ENCODE measurements at regions not wholly inside any gene's neighbourhood (a gene's known extent, or its start where the extent isn't known, plus 50 kb on each side); places are given as distances from the start of the nearest gene placed in this dataset.

DNA sequence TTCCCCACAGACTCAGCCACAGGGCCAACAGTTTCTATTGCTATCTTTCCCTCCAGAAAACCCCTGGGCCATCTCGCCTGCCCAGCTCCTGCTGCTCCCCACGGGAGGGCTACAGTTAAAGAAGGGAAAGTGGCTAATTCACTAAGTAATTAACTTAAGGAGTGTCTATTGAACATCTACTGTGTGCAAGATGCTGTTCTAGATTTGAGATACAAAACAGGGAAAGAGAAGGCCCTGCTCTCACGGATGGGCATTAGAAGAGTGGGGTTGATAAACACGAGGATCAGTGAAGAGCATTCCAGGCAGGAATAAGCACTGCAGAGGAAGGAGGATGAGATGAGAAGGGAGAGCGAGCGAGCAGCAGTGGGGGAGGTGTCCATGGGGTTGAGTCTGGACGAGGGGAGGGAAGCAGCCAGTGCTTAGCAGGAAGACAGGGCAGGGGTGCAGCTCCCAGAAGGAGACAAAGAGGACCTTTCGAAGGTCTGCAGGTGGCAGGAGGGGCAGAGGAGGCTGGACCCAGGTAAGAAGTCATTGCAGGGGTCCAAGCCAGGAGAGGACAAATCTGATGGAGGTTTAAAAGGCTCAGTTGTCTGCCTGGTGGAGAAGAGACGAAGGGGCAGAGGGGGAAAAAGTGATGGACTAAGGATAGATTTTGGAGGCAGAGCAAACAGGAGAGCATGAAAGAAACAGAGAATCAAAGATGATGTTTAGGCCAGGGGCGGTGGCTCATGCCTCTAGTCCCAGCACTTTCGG lies 64.7 kb downstream of the KLF15 start:
- TF ChIP-seq, protein P1, sequence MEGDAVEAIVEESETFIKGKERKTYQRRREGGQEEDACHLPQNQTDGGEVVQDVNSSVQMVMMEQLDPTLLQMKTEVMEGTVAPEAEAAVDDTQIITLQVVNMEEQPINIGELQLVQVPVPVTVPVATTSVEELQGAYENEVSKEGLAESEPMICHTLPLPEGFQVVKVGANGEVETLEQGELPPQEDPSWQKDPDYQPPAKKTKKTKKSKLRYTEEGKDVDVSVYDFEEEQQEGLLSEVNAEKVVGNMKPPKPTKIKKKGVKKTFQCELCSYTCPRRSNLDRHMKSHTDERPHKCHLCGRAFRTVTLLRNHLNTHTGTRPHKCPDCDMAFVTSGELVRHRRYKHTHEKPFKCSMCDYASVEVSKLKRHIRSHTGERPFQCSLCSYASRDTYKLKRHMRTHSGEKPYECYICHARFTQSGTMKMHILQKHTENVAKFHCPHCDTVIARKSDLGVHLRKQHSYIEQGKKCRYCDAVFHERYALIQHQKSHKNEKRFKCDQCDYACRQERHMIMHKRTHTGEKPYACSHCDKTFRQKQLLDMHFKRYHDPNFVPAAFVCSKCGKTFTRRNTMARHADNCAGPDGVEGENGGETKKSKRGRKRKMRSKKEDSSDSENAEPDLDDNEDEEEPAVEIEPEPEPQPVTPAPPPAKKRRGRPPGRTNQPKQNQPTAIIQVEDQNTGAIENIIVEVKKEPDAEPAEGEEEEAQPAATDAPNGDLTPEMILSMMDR (IDR thresholded peaks at IDR 0.05; ENCODE audit: insufficient read depth, low read length, missing control alignments): no peak
- ChIA-PET POLR2A (no interaction called here), CTCF (no interaction called here)
- no peak for DNase-seq (ENCODE audit: low read depth, low spot score)
- H3K4me3 ChIP-seq (ENCODE audit: low read depth, low read length): no peak overlapping the region

DNA sequence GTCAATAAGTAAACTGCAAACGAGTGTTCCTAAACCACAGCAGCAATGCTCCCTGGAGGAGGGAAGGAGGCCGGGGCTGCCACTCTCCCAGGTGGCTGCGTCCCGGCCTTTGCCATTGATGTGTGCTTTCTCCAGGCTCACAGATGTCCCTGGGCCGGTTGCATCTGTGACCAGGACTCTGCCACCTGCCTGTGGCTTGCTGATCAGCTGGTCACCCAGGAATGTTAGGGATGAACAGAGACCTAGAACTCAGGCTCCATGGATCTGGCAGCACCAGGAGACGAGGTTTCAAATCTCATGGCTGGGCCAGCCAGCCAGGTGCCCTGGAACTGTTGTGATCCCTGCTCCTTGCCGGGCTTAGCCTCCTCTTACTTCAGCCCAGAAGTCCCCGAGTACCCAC lies 65.7 kb downstream of the KLF15 start:
- no peak for DNase-seq (ENCODE audit: low read depth, low spot score)
- H3K4me3 ChIP-seq (ENCODE audit: low read depth, low read length): no peak overlapping the region
- ChIA-PET CTCF (no interaction called here), POLR2A (no interaction called here)
- TF ChIP-seq, protein P1 (IDR thresholded peaks at IDR 0.05; ENCODE audit: insufficient read depth, low read length, missing control alignments): no peak

DNA sequence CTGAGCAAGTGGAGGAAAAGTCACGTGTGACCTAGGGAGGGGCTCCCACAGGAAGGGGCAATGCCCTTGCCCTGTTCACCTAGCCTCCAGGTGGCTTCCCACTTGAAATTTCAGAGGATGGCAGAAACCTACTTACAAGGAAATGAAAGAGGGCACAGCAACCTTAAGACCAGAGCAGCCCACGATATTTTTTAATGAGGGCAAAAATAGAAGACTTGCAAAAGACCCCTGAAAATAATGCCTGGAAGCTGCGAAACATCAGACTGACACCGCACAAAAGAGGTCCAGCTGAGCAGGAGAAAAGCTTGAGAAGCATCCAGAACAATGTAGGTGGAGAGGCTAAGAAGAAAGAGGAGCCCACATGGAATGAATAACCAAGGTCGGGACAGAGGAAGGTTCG lies 66.1 kb downstream of the KLF15 start:
- TF ChIP-seq, protein P1 (IDR thresholded peaks at IDR 0.05; ENCODE audit: insufficient read depth, low read length, missing control alignments): no peak
- POLR2A ChIA-PET: no interaction called here
- no peak overlapping the region for H3K4me3 ChIP-seq (ENCODE audit: low read depth, low read length)
- CTCF ChIA-PET: no interaction called here
- DNase-seq (ENCODE audit: low read depth, low spot score): no peak

DNA sequence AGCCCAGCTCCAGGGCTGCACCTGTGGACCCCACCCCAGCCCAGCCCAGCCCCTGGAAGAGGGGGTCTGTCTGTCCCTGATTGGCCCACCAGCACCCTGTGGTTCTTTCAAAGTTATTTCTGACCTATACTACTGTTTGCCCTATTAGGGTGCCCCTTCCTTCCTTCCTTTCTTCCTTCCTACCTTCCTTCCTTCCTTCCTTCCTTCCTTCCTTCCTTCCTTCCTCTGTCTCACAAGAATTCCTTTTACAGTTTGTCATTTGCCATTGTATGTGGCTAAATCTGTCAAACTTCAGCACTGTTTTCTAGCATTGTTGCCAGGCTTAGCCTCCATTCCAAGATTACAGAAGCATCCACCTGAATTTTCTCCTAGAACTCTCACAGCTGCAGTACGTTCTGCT lies 66.9 kb downstream of the KLF15 start:
- ChIA-PET CTCF (no interaction called here), POLR2A (no interaction called here)
- no peak for DNase-seq (ENCODE audit: low read depth, low spot score)
- TF ChIP-seq, protein P1 (IDR thresholded peaks at IDR 0.05; ENCODE audit: insufficient read depth, low read length, missing control alignments): no peak
- H3K4me3 ChIP-seq (ENCODE audit: low read depth, low read length): no peak overlapping the region

DNA sequence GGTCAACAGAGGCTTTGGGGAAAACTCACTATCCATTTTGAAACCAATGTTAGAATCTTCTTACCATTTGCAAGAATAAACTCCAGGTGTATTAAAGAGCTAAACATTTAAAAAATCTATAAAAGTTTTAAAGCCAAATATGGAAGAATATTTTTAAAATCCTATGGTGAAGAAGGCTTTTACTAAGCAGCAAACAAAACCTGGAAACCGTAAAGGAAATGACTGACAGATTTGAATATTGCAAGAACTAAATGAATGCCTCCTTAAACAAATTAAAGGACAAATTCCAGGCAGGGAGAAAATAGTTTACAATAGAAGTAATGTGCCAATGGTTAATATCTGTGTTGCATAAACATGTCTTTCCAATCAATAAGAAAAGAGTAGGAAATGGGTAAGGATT lies 68.1 kb downstream of the KLF15 start:
- POLR2A ChIA-PET: no interaction called here
- TF ChIP-seq, protein P1 (IDR thresholded peaks at IDR 0.05; ENCODE audit: insufficient read depth, low read length, missing control alignments): no peak
- CTCF ChIA-PET: interaction anchor here (1.0 kb wide), 1 partner anchor 14 kb away, joined by 3 read pairs; no protein-coding TSS in a partner anchor
- no peak overlapping the region for H3K4me3 ChIP-seq (ENCODE audit: low read depth, low read length)
- DNase-seq (ENCODE audit: low read depth, low spot score): no peak

DNA sequence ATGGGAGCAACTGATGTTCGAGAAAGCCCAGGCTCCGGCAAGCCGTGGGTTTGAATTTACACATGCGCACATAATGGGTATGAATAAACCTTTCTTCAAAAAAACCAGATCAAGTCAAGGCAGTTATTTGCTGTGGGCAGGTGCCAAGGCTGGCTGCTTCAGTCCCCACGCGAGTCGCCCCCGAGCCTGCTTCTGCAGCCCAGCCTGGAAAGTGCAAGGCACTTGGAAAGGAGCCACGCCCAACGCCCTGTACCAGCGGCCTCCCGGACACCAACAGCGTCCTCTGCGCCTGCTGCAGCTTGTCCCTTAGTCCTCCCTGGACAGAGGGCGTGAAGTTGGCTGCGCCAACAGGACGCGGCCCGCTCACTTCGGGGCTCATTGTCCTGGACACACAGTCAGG lies 68.9 kb downstream of the KLF15 start:
- no peak for DNase-seq (ENCODE audit: low read depth, low spot score)
- CTCF ChIA-PET: no interaction called here
- H3K4me3 ChIP-seq (ENCODE audit: low read depth, low read length): no peak overlapping the region
- TF ChIP-seq, protein P1 (IDR thresholded peaks at IDR 0.05; ENCODE audit: insufficient read depth, low read length, missing control alignments): no peak
- POLR2A ChIA-PET: no interaction called here
